ENCODE measurements at regions not wholly inside any gene's neighbourhood (a gene's known extent, or its start where the extent isn't known, plus 50 kb on each side); places are given as distances from the start of the nearest gene placed in this dataset.

DNA sequence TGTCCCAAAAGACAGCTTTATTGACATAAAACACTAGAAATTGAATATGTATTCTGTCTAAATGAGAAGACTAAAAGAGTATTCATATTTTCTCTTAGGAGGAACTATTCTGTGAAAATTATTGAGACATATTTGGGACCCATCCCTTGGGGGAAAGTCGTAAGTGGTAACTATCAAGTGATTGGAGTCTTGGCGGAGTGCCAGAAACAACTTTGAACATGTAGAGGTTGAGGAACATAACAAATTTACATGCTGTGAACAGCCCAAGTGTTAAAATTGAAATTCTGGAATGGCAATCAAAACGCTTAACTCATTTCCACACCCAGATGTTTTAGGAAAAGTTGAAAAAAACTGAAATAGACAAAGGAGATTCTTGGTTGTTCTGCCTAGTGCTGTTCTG lies 1034.6 kb downstream of the NSUN3 start:
- intact Hi-C loops (cut with micrococcal nuclease), result no loop called here
- no TSS peak for BruUV-seq (replicated peaks)

GRCh38 chr3:95120921-95121320 lies 1058.1 kb downstream of the NSUN3 start:
- Histone ChIP-seq H3K27ac (ENCODE audit: extremely low read depth, low read depth, low read length) (no peak overlapping the region; the same call in 2 of the 3 replicates), H3K27me3 (ENCODE audit: control insufficient read depth in 2 of 2, insufficient read depth in 2 of 2, low read length in 2 of 2) (no peaks in the 10 kb centered on the region), H3K4me2 (ENCODE audit: insufficient read depth, low read length) (peak overlapping the region; percentile 8; the same call in 1 of the 2 replicates), H3K79me2 (ENCODE audit: control insufficient read depth, insufficient read depth, low read length) (no peaks in the 10 kb centered on the region), H4K20me1 (replicated peaks; ENCODE audit: control insufficient read depth, insufficient read depth, low read length) (no peaks in the 10 kb centered on the region), H3K36me3 (ENCODE audit: control insufficient read depth, insufficient read depth, low read length) (no peaks in the 10 kb centered on the region), H3K9me1 (ENCODE audit: control insufficient read depth, insufficient read depth, low read length) (no peaks in the 10 kb centered on the region), H3K4me3 (no peak overlapping the region), H3K4me1 (replicated peaks in 1 of 2; ENCODE audit: control insufficient read depth in 2 of 2, insufficient read depth in 2 of 2, low read length in 2 of 2) (no peaks in the 10 kb centered on the region), H3K9ac (ENCODE audit: insufficient read depth in 1 of 2, low read depth in 2 of 2, low read length in 2 of 2) (no peak overlapping the region; a peak in 1 of 4 replicates), H3K9me3 (replicated peaks; ENCODE audit: control insufficient read depth, insufficient read depth, low read depth, low read length) (no peaks in the 10 kb centered on the region), H2AFZ (ENCODE audit: low read depth, low read length) (peak overlapping the region; percentile 40; the same call in 1 of the 2 replicates)
- CTCF ChIA-PET (ENCODE audit: low intra/inter-chr PET ratio), result no interaction called here
- FAIRE-seq, result no peak
- WGBS (ENCODE audit: insufficient coverage, low coverage, missing lambda C conversion rate), result 13% methylated on average over 2 of the region's 3 CpGs
- POLR2A ChIA-PET, result no interaction called here
- no peak for ATAC-seq
- no TSS peak for BruUV-seq (replicated peaks)
- in situ Hi-C loops (cut with MboI), result no loop called here
- DNase-seq (ENCODE audit: extremely low read depth in 1 of 4, low spot score in 3 of 4), result peak in 1 of 4 experiments; percentile 1
- intact Hi-C loops (cut with micrococcal nuclease), result no loop called here
- TF ChIP-seq SLC30A9 (CRISPR knock-in tag; IDR thresholded peaks at IDR 0.05) (no peak), YY1 (IDR thresholded peaks at IDR 0.05; ENCODE audit: borderline replicate concordance in 1 of 3, control insufficient read depth in 1 of 3, extremely low read depth in 1 of 3, insufficient read depth in 3 of 3, insufficient read length in 1 of 3, insufficient replicate concordance in 2 of 3, low read depth in 1 of 3, low read length in 2 of 3) (no peak), CBFA2T3 (IDR thresholded peaks at IDR 0.05) (no peak), ZNF77 (CRISPR knock-in tag; IDR thresholded peaks at IDR 0.05) (no peak), ZNF551 (CRISPR knock-in tag; IDR thresholded peaks at IDR 0.05) (no peak), DLX4 (CRISPR knock-in tag; IDR thresholded peaks at IDR 0.05) (no peak), MECOM (CRISPR knock-in tag; IDR thresholded peaks at IDR 0.05) (no peak), DNMT1 (IDR thresholded peaks at IDR 0.05) (no peak), ZEB2 (IDR thresholded peaks at IDR 0.05) (no peak), CBX3 (IDR thresholded peaks at IDR 0.05; ENCODE audit: borderline replicate concordance in 1 of 2, low read length in 2 of 2) (no peak)
- TF ChIP-seq, protein P1, sequence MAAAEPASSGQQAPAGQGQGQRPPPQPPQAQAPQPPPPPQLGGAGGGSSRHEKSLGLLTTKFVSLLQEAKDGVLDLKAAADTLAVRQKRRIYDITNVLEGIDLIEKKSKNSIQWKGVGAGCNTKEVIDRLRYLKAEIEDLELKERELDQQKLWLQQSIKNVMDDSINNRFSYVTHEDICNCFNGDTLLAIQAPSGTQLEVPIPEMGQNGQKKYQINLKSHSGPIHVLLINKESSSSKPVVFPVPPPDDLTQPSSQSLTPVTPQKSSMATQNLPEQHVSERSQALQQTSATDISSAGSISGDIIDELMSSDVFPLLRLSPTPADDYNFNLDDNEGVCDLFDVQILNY (CRISPR knock-in tag; IDR thresholded peaks at IDR 0.05), result no peak

More for the DNA sequence above, 1034.6 kb downstream of the NSUN3 start:
- H3K27ac ChIP-seq (ENCODE audit: extremely low read depth, low read depth, low read length), result no peak overlapping the region
- peak in 1 of 4 experiments; percentile 6 for DNase-seq (ENCODE audit: extremely low read depth in 1 of 4, low spot score in 3 of 4)
- peak; percentile 71 for TF ChIP-seq NFIX (CRISPR knock-in tag; IDR thresholded peaks at IDR 0.05; ENCODE audit: low read depth)
- no peak for TF ChIP-seq LARP7 (IDR thresholded peaks at IDR 0.05)
- no peak for TF ChIP-seq ZNF449 (CRISPR knock-in tag; IDR thresholded peaks at IDR 0.05)
- peak; percentile 85 for TF ChIP-seq NFIC (IDR thresholded peaks at IDR 0.05)
- 3% methylated on average over 3 of the region's 3 CpGs for WGBS (ENCODE audit: insufficient coverage, low coverage, missing lambda C conversion rate)
- no peaks in the 10 kb centered on the region for H3K36me3 ChIP-seq (ENCODE audit: control insufficient read depth, insufficient read depth, low read length)
- no peaks in the 10 kb centered on the region for H3K9me1 ChIP-seq (ENCODE audit: control insufficient read depth, insufficient read depth, low read length)
- H2AFZ ChIP-seq (ENCODE audit: low read depth, low read length), result no peak overlapping the region
- H3K9ac ChIP-seq (ENCODE audit: insufficient read depth in 1 of 2, low read depth in 2 of 2, low read length in 2 of 2), result no peak overlapping the region
- H3K27me3 ChIP-seq (ENCODE audit: control insufficient read depth in 2 of 2, insufficient read depth in 2 of 2, low read length in 2 of 2), result no peaks in the 10 kb centered on the region
- H3K4me2 ChIP-seq (ENCODE audit: insufficient read depth, low read length), result no peak overlapping the region
- no peaks in the 10 kb centered on the region for H3K9me3 ChIP-seq (replicated peaks; ENCODE audit: control insufficient read depth, insufficient read depth, low read depth, low read length)
- ATAC-seq, result no peak
- H3K4me1 ChIP-seq (replicated peaks in 1 of 2; ENCODE audit: control insufficient read depth in 2 of 2, insufficient read depth in 2 of 2, low read length in 2 of 2), result no peaks in the 10 kb centered on the region
- ChIA-PET POLR2A (no interaction called here), CTCF (ENCODE audit: low intra/inter-chr PET ratio) (no interaction called here)
- FAIRE-seq, result no peak
- H3K79me2 ChIP-seq (ENCODE audit: control insufficient read depth, insufficient read depth, low read length), result no peaks in the 10 kb centered on the region
- no peaks in the 10 kb centered on the region for H4K20me1 ChIP-seq (replicated peaks; ENCODE audit: control insufficient read depth, insufficient read depth, low read length)
- no peak overlapping the region for H3K4me3 ChIP-seq
- in situ Hi-C loops (cut with MboI), result no loop called here

Measured in K562 (cell line).